Endothelial cell of umbilical vein (primary cell): ENCODE measurements at regions not wholly inside any gene's neighbourhood (a gene's known extent, or its start where the extent isn't known, plus 50 kb on each side); places are given as distances from the start of the nearest gene placed in this dataset.
"Not testable (repeated sequence)": the region's sequence is repeated elsewhere in the genome, so short reads cannot be mapped to it uniquely, and the experiment has no call there.

Experiments used
- BruUV-seq: library from RNA; stranded (reverse); fragments of 400-500 nt; replicated peaks from 2 replicates; lab custom pipeline; 2021; lab: Mats Ljungman, UMichigan
- CTCF ChIA-PET: fragments of 300-600, 350-600 bp; sonication (Branson Sonifier 250); formaldehyde crosslinking; loops from one replicate; lab custom pipeline; 2021; ENCODE audit warnings: antibody characterized with exemption, inconsistent platforms; lab: Charles Lee
- POLR2A ChIA-PET: fragments of 300-600, 350-600 bp; sonication (Branson Sonifier 250); formaldehyde crosslinking; loops from one replicate; lab custom pipeline; 2021; ENCODE audit warnings: antibody characterized with exemption, inconsistent platforms; lab: Charles Lee
- DNase-seq: peaks from one replicate; pipeline ENCODE4 v3.0.0-alpha.2; 2011; ENCODE audit warnings: low read depth, low spot score
- FAIRE-seq: peaks from 2 replicates; lab custom pipeline; 2011; peaks lifted over from hg19 to GRCh38; lab: Jason Lieb, UNC
- H2AFZ ChIP-seq: 2 replicates; pipeline ENCODE4 v1.6.0; 2012; ENCODE audit warnings: low read depth, low read length, control low read depth, inconsistent platforms
- H3K27ac ChIP-seq: 2 replicates; pipeline ENCODE4 v1.5.1; 2011; ENCODE audit warnings: low read depth, mild to moderate bottlenecking, control low read depth, low read length, moderate library complexity; ENCODE audit not compliant: insufficient read depth
- H3K27me3 ChIP-seq, 2 experiments: 2 replicates each; pipeline versions ENCODE4 v1.6.0 to v1.6.1; 2011; ENCODE audit warnings: low read length in 2 of 2, mixed read lengths in 1 of 2; ENCODE audit not compliant: control insufficient read depth in 2 of 2, insufficient read depth in 2 of 2
- H3K36me3 ChIP-seq, 2 experiments: 2 replicates in 1 of 2; 3 replicates in 1 of 2; pipeline ENCODE4 v1.5.1; 2011; ENCODE audit warnings: low read length in 2 of 2, mild to moderate bottlenecking in 1 of 2, moderate library complexity in 1 of 2; ENCODE audit not compliant: control insufficient read depth in 2 of 2, insufficient read depth in 2 of 2; ENCODE audit errors: extremely low read depth in 1 of 2
- H3K4me1 ChIP-seq: 3 replicates; pipeline ENCODE4 v1.5.1; 2011; ENCODE audit warnings: mild to moderate bottlenecking, low read length; ENCODE audit not compliant: control insufficient read depth, insufficient read depth; ENCODE audit errors: extremely low read depth
- H3K4me2 ChIP-seq: 2 replicates; pipeline ENCODE4 v1.6.1; 2011; ENCODE audit warnings: low read length, control low read depth, mixed read lengths; ENCODE audit not compliant: insufficient read depth
- H3K4me3 ChIP-seq, 3 experiments: fragments of 200-600 bp in 1 of 3; sonication (generic), shearing (Covaris generic) in 1 of 3; replicated peaks in 1 of 3; 2 replicates each; pipeline ENCODE4 v1.5.1; 2011 to 2016; ENCODE audit warnings: control low read depth in 3 of 3, low read length in 3 of 3, mild to moderate bottlenecking in 2 of 3, inconsistent platforms in 1 of 3, low read depth in 1 of 3, moderate library complexity in 1 of 3; ENCODE audit not compliant: insufficient read depth in 1 of 3
- H3K79me2 ChIP-seq: 2 replicates; pipeline ENCODE4 v1.6.0; 2012; ENCODE audit warnings: low read length, inconsistent platforms; ENCODE audit not compliant: control insufficient read depth, insufficient read depth
- H3K9ac ChIP-seq: replicated peaks from 2 replicates; pipeline ENCODE3; 2011; ENCODE audit warnings: low read length, control low read depth; ENCODE audit not compliant: insufficient read depth; ENCODE audit errors: extremely low read depth
- H3K9me1 ChIP-seq: replicated peaks from 3 replicates; pipeline ENCODE4 v1.6.0; 2011; ENCODE audit warnings: mild to moderate bottlenecking, low read length; ENCODE audit not compliant: control insufficient read depth, insufficient read depth; ENCODE audit errors: extremely low read depth
- H3K9me3 ChIP-seq: replicated peaks from 2 replicates; pipeline ENCODE4 v1.5.1; 2012; ENCODE audit warnings: low read length, inconsistent platforms; ENCODE audit not compliant: control insufficient read depth, insufficient read depth
- H4K20me1 ChIP-seq: replicated peaks from 2 replicates; pipeline ENCODE3; 2011; ENCODE audit warnings: mild to moderate bottlenecking, low read length; ENCODE audit not compliant: control insufficient read depth, insufficient read depth; ENCODE audit errors: extremely low read depth
- CTCF ChIP-seq, 2 donors: IDR thresholded peaks; 1 replicate in 1 of 2; 2 replicates in 1 of 2; pipeline ENCODE4 v1.5.1; 2011; ENCODE audit warnings: low read length in 2 of 2, mild to moderate bottlenecking in 2 of 2, moderate library complexity in 2 of 2, control low read depth in 1 of 2, inconsistent platforms in 1 of 2, low read depth in 1 of 2; ENCODE audit not compliant: insufficient read depth in 1 of 2; ENCODE audit errors: extremely low read depth in 1 of 2
- EZH2 ChIP-seq: IDR thresholded peaks from 2 replicates; pipeline ENCODE4 v1.6.1; 2012; ENCODE audit warnings: borderline replicate concordance, low read depth, mild to moderate bottlenecking, moderate library complexity, low read length, inconsistent platforms; ENCODE audit not compliant: severe bottlenecking
- FOS ChIP-seq: IDR thresholded peaks from 2 replicates; pipeline ENCODE4 v1.6.1; 2011; ENCODE audit warnings: mild to moderate bottlenecking, low read length, moderate library complexity, borderline replicate concordance; ENCODE audit not compliant: insufficient read depth
- GATA2 ChIP-seq: IDR thresholded peaks from 2 replicates; pipeline ENCODE4 v1.7.0; 2011; ENCODE audit warnings: low read depth, mild to moderate bottlenecking, moderate library complexity, mixed read lengths, low read length; ENCODE audit not compliant: insufficient read length, insufficient read depth
- JUN ChIP-seq: IDR thresholded peaks from 2 replicates; pipeline ENCODE4 v1.6.1; 2011; ENCODE audit warnings: borderline replicate concordance, low read depth; ENCODE audit not compliant: insufficient read length, insufficient read depth
- MAX ChIP-seq: IDR thresholded peaks from 2 replicates; pipeline ENCODE4 v1.6.1; 2011; ENCODE audit not compliant: insufficient read depth, insufficient read length
- MYC ChIP-seq: IDR thresholded peaks from one replicate; pipeline ENCODE4 v1.6.1; 2011; ENCODE audit warnings: mild to moderate bottlenecking, low read depth, low read length
- POLR2A ChIP-seq: IDR thresholded peaks from 2 replicates; pipeline ENCODE4 v1.6.1; 2012; ENCODE audit warnings: low read depth, mild to moderate bottlenecking, control low read depth, low read length
- POLR2AphosphoS5 ChIP-seq: IDR thresholded peaks from 2 replicates; pipeline ENCODE4 v1.6.1; 2012; ENCODE audit warnings: low read depth, mild to moderate bottlenecking, control low read depth, low read length, moderate library complexity; ENCODE audit not compliant: insufficient read depth
- dilution Hi-C: fragments of 300-500 bp; cut with MboI; formaldehyde crosslinking; loops from one replicate; pipeline ENCODE4 v1.15.0; 2019; ENCODE audit warnings: low sequenced_read_pairs; ENCODE audit not compliant: extremely low pct_ligation_motif_present
- intact Hi-C: fragments of 100-400 bp; cut with micrococcal nuclease; formaldehyde crosslinking; loops from one replicate; pipeline ENCODE4 v1.10.0; 2022

- H3K9me3 ChIP-seq, POLR2A ChIA-PET, H3K36me3 ChIP-seq, H3K4me3 ChIP-seq, H3K27me3 ChIP-seq, H4K20me1 ChIP-seq, H3K79me2 ChIP-seq, H2AFZ ChIP-seq, H3K9me1 ChIP-seq, H3K9ac ChIP-seq, CTCF ChIA-PET, H3K4me2 ChIP-seq, H3K27ac ChIP-seq, intact Hi-C loops, BruUV-seq, DNase-seq, FAIRE-seq, H3K4me1 ChIP-seq, dilution Hi-C loops: not testable (repeated sequence)
Observed at GRCh38 chr6:75031102-75031501, 174.8 kb downstream of the COL12A1 start.

GRCh38 chr6:75029333-75029732 is 176.5 kb downstream of the COL12A1 start:
- Histone ChIP-seq H3K27ac (no peak overlapping the region), H3K4me1 (peaks cover 12% of the 10 kb centered on the region), H3K4me2 (no peak overlapping the region), H3K9ac (no peak overlapping the region), H3K79me2 (no peaks in the 10 kb centered on the region), H3K27me3 (no peaks in the 10 kb centered on the region), H3K36me3 (no peaks in the 10 kb centered on the region), H3K9me3 (no peaks in the 10 kb centered on the region), H2AFZ (no peak overlapping the region), H3K9me1 (no peaks in the 10 kb centered on the region), H4K20me1 (no peaks in the 10 kb centered on the region), H3K4me3 (no peak overlapping the region)
- TF ChIP-seq POLR2AphosphoS5 (no peak), EZH2 (no peak), POLR2A (no peak), MAX (no peak), MYC (no peak), CTCF (IDR thresholded peaks at IDR 0.05; ENCODE audit: extremely low read depth in 1 of 2, insufficient read depth in 1 of 2, low read depth in 1 of 2, low read length in 2 of 2) (no peak), JUN (no peak), GATA2 (no peak), FOS (no peak)
- ChIA-PET CTCF (no interaction called here), POLR2A (no interaction called here)
- dilution Hi-C loops (no loop called here), intact Hi-C loops (no loop called here)
- BruUV-seq = no TSS peak
- FAIRE-seq (no peak), DNase-seq (no peak)
